ENCODE measurements at regions not wholly inside any gene's neighbourhood (a gene's known extent, or its start where the extent isn't known, plus 50 kb on each side); places are given as distances from the start of the nearest gene placed in this dataset.

- POLR2A ChIA-PET = no interaction called here
- Mint-ChIP-seq H3K27ac (no peak overlapping the region), H3K4me3 (no peak overlapping the region), H3K9me3 (no peaks in the 10 kb centered on the region), H3K4me1 (no peaks in the 10 kb centered on the region), H3K36me3 (no peaks in the 10 kb centered on the region), H3K27me3 (peaks cover 14 to 16% of the 10 kb centered on the region in 2 donors)
- H3K27me3 ChIP-seq (ENCODE audit: insufficient read depth, low read length, poor library complexity, severe bottlenecking) = no peaks in the 10 kb centered on the region
- no peaks in the 10 kb centered on the region for H3K9me3 ChIP-seq (ENCODE audit: low read length)
- H3K36me3 ChIP-seq (ENCODE audit: insufficient read depth, low read length) = no peaks in the 10 kb centered on the region
- H3K27ac ChIP-seq (ENCODE audit: low read depth, low read length) = no peak overlapping the region
- no peaks in the 10 kb centered on the region for H3K4me1 ChIP-seq (ENCODE audit: insufficient read depth, low read length)
- peak in 1 of 5 donors; percentile 30 for DNase-seq
- H3K4me3 ChIP-seq (ENCODE audit: low read length) = no peak overlapping the region
- CTCF ChIA-PET = no interaction called here
Measured at GRCh38 chr9:135242406-135242805, 154.9 kb downstream of the OLFM1 start.

GRCh38 chr9:135243201-135244190, 156.0 kb downstream of the OLFM1 start:
- ChIA-PET POLR2A (no interaction called here), CTCF (no interaction called here)
- H3K4me3 Mint-ChIP-seq = no peak overlapping the region

GRCh38 chr9:135244271-135245221, 157.1 kb downstream of the OLFM1 start:
- H3K9me3 ChIP-seq (ENCODE audit: low read length) = no peaks in the 10 kb centered on the region
- Mint-ChIP-seq H3K4me1 (no peaks in the 10 kb centered on the region), H3K27me3 (peaks cover 14 to 16% of the 10 kb centered on the region in 2 donors), H3K27ac (no peak overlapping the region), H3K4me3 (no peak overlapping the region), H3K9me3 (no peaks in the 10 kb centered on the region), H3K36me3 (no peaks in the 10 kb centered on the region)
- peak in 1 of 5 donors; percentile 40 for DNase-seq
- ChIA-PET POLR2A (no interaction called here), CTCF (no interaction called here)
- no peak overlapping the region for H3K27ac ChIP-seq (ENCODE audit: low read depth, low read length)
- H3K36me3 ChIP-seq (ENCODE audit: insufficient read depth, low read length) = no peaks in the 10 kb centered on the region
- H3K4me3 ChIP-seq (ENCODE audit: low read length) = no peak overlapping the region
- H3K4me1 ChIP-seq (ENCODE audit: insufficient read depth, low read length) = no peaks in the 10 kb centered on the region
- H3K27me3 ChIP-seq (ENCODE audit: insufficient read depth, low read length, poor library complexity, severe bottlenecking) = no peaks in the 10 kb centered on the region

More at GRCh38 chr9:135243201-135244190, 156.0 kb downstream of the OLFM1 start:
- no peak overlapping the region for H3K4me3 ChIP-seq (ENCODE audit: low read length)
- Mint-ChIP-seq H3K27me3 (peaks cover 14 to 16% of the 10 kb centered on the region in 2 donors), H3K9me3 (no peaks in the 10 kb centered on the region), H3K27ac (no peak overlapping the region), H3K36me3 (no peaks in the 10 kb centered on the region), H3K4me1 (no peaks in the 10 kb centered on the region)
- peak in 1 of 5 donors; percentile 17 for DNase-seq
- H3K27ac ChIP-seq (ENCODE audit: low read depth, low read length) = no peak overlapping the region
- H3K9me3 ChIP-seq (ENCODE audit: low read length) = no peaks in the 10 kb centered on the region
- H3K36me3 ChIP-seq (ENCODE audit: insufficient read depth, low read length) = no peaks in the 10 kb centered on the region
- no peaks in the 10 kb centered on the region for H3K4me1 ChIP-seq (ENCODE audit: insufficient read depth, low read length)
- no peaks in the 10 kb centered on the region for H3K27me3 ChIP-seq (ENCODE audit: insufficient read depth, low read length, poor library complexity, severe bottlenecking)

GRCh38 chr9:135245482-135246247, 158.2 kb downstream of the OLFM1 start:
- H3K4me1 Mint-ChIP-seq = no peaks in the 10 kb centered on the region
- no peak overlapping the region for H3K4me3 Mint-ChIP-seq
- ChIA-PET CTCF (no interaction called here), POLR2A (no interaction called here)
- no peaks in the 10 kb centered on the region for H3K9me3 Mint-ChIP-seq
- Histone ChIP-seq H3K9me3 (ENCODE audit: low read length) (no peaks in the 10 kb centered on the region), H3K27me3 (ENCODE audit: insufficient read depth, low read length, poor library complexity, severe bottlenecking) (no peaks in the 10 kb centered on the region), H3K27ac (ENCODE audit: low read depth, low read length) (no peak overlapping the region), H3K36me3 (ENCODE audit: insufficient read depth, low read length) (no peaks in the 10 kb centered on the region), H3K4me1 (ENCODE audit: insufficient read depth, low read length) (no peaks in the 10 kb centered on the region), H3K4me3 (ENCODE audit: low read length) (no peak overlapping the region)
- H3K27me3 Mint-ChIP-seq = peaks cover 16 to 17% of the 10 kb centered on the region in 2 donors
- H3K36me3 Mint-ChIP-seq = no peaks in the 10 kb centered on the region
- no peak for DNase-seq
- no peak overlapping the region for H3K27ac Mint-ChIP-seq

- no peaks in the 10 kb centered on the region for H3K9me3 Mint-ChIP-seq
Measured at GRCh38 chr9:135246248-135247205, 159.1 kb downstream of the OLFM1 start.

GRCh38 chr9:135247227-135247930, 159.9 kb downstream of the OLFM1 start:
- Histone ChIP-seq H3K36me3 (ENCODE audit: insufficient read depth, low read length) (no peaks in the 10 kb centered on the region), H3K9me3 (ENCODE audit: low read length) (no peaks in the 10 kb centered on the region), H3K4me3 (ENCODE audit: low read length) (no peak overlapping the region), H3K4me1 (ENCODE audit: insufficient read depth, low read length) (no peaks in the 10 kb centered on the region), H3K27me3 (ENCODE audit: insufficient read depth, low read length, poor library complexity, severe bottlenecking) (no peaks in the 10 kb centered on the region), H3K27ac (ENCODE audit: low read depth, low read length) (no peak overlapping the region)
- ChIA-PET POLR2A (no interaction called here), CTCF (no interaction called here)
- Mint-ChIP-seq H3K9me3 (no peaks in the 10 kb centered on the region), H3K27me3 (peaks cover 13 to 19% of the 10 kb centered on the region in 2 donors), H3K4me1 (no peaks in the 10 kb centered on the region), H3K36me3 (no peaks in the 10 kb centered on the region), H3K4me3 (no peak overlapping the region), H3K27ac (no peak overlapping the region)
- DNase-seq = peak in 1 of 5 donors; percentile 27

More at GRCh38 chr9:135246248-135247205, 159.1 kb downstream of the OLFM1 start:
- POLR2A ChIA-PET = no interaction called here
- Histone ChIP-seq H3K4me3 (ENCODE audit: low read length) (no peak overlapping the region), H3K36me3 (ENCODE audit: insufficient read depth, low read length) (no peaks in the 10 kb centered on the region), H3K9me3 (ENCODE audit: low read length) (no peaks in the 10 kb centered on the region), H3K27me3 (ENCODE audit: insufficient read depth, low read length, poor library complexity, severe bottlenecking) (no peaks in the 10 kb centered on the region), H3K4me1 (ENCODE audit: insufficient read depth, low read length) (no peaks in the 10 kb centered on the region), H3K27ac (ENCODE audit: low read depth, low read length) (no peak overlapping the region)
- H3K27me3 Mint-ChIP-seq = peaks cover 15 to 16% of the 10 kb centered on the region in 2 donors
- H3K36me3 Mint-ChIP-seq = no peaks in the 10 kb centered on the region
- no peak overlapping the region for H3K4me3 Mint-ChIP-seq
- H3K4me1 Mint-ChIP-seq = no peaks in the 10 kb centered on the region
- H3K27ac Mint-ChIP-seq = peak overlapping the region in 1 of 8 donors; percentile 47
- CTCF ChIA-PET = no interaction called here
- DNase-seq = no peak

GRCh38 chr9:135248111-135248510, 160.6 kb downstream of the OLFM1 start:
- H3K4me3 ChIP-seq (ENCODE audit: low read length) = no peak overlapping the region
- H3K36me3 Mint-ChIP-seq = no peaks in the 10 kb centered on the region
- no peak overlapping the region for H3K27ac Mint-ChIP-seq
- H3K36me3 ChIP-seq (ENCODE audit: insufficient read depth, low read length) = no peaks in the 10 kb centered on the region
- no peaks in the 10 kb centered on the region for H3K27me3 ChIP-seq (ENCODE audit: insufficient read depth, low read length, poor library complexity, severe bottlenecking)
- no peaks in the 10 kb centered on the region for H3K4me1 Mint-ChIP-seq
- CTCF ChIA-PET = no interaction called here
- peak in 1 of 5 donors; percentile 23 for DNase-seq
- no peak overlapping the region for H3K27ac ChIP-seq (ENCODE audit: low read depth, low read length)
- no peak overlapping the region for H3K4me3 Mint-ChIP-seq
- H3K9me3 ChIP-seq (ENCODE audit: low read length) = no peaks in the 10 kb centered on the region
- no peaks in the 10 kb centered on the region for H3K9me3 Mint-ChIP-seq
- POLR2A ChIA-PET = no interaction called here
- H3K27me3 Mint-ChIP-seq = peaks cover 13 to 19% of the 10 kb centered on the region in 2 donors
- H3K4me1 ChIP-seq (ENCODE audit: insufficient read depth, low read length) = no peaks in the 10 kb centered on the region
